Prostate gland (tissue), 2 donors: ENCODE measurements at regions not wholly inside any gene's neighbourhood (a gene's known extent, or its start where the extent isn't known, plus 50 kb on each side); places are given as distances from the start of the nearest gene placed in this dataset.

Source experiments
- DNase-seq: peaks from one replicate; pipeline ENCODE4 v3.0.0-alpha.2; 2019; ENCODE audit warnings: low spot score
- H3K27ac ChIP-seq, 2 donors: fragments of 200-600 bp; sonication (generic); 2 replicates each; pipeline ENCODE4 v1.5.1; 2017 to 2019
- H3K27me3 ChIP-seq: fragments of 200-600 bp; sonication (generic); replicated peaks from 2 replicates; pipeline ENCODE4 v1.5.1; 2019; ENCODE audit not compliant: insufficient read depth
- H3K36me3 ChIP-seq, 2 donors: fragments of 200-600 bp; sonication (generic); 1 replicate in 1 of 2; 2 replicates in 1 of 2; pipeline versions ENCODE4 v1.5.1 to v1.8.1; 2017 to 2019
- H3K4me1 ChIP-seq: fragments of 200-600 bp; sonication (generic); replicated peaks from 2 replicates; pipeline ENCODE4 v1.5.1; 2019
- H3K4me3 ChIP-seq, 2 donors: fragments of 200-600 bp; sonication (generic); 2 replicates each; pipeline ENCODE4 v1.5.1; 2017 to 2019
- H3K9me3 ChIP-seq: fragments of 200-600 bp; sonication (generic); 2 replicates; pipeline ENCODE4 v1.5.1; 2017
- CTCF ChIP-seq, 4 experiments: fragments of 200-600 bp in 2 of 4; fragments of 450-650 bp in 2 of 4; sonication (generic) in 2 of 4; IDR thresholded peaks; 1 replicate in 3 of 4; 2 replicates in 1 of 4; pipeline ENCODE4 v1.5.1; 2016 to 2019; ENCODE audit warnings: antibody characterized with exemption in 4 of 4, mild to moderate bottlenecking in 2 of 4, moderate library complexity in 2 of 4
- POLR2A ChIP-seq: fragments of 450-650 bp; IDR thresholded peaks from one replicate; pipeline ENCODE4 v1.6.1; 2016; ENCODE audit warnings: antibody characterized with exemption, mild to moderate bottlenecking
- POLR2AphosphoS5 ChIP-seq: sonication (generic); formaldehyde crosslinking; IDR thresholded peaks from one replicate; pipeline ENCODE4 v1.6.1; 2017; ENCODE audit warnings: antibody characterized with exemption
- WGBS: methylation state at CpG from one replicate; pipeline ENCODE4 v1.1.5; 2018; 5-methylcytosine and 5-hydroxymethylcytosine counted together
- intact Hi-C: fragments of 100-400 bp; cut with DNase I; formaldehyde crosslinking; loops from one replicate; pipeline ENCODE4 v1.14.2; 2022

- H3K27me3 ChIP-seq, result no peaks in the 10 kb centered on the region
- no peak for TF ChIP-seq POLR2AphosphoS5
- no peak for TF ChIP-seq POLR2A
- no peak for TF ChIP-seq CTCF (IDR thresholded peaks at IDR 0.05)
- H3K36me3 ChIP-seq, result no peaks in the 10 kb centered on the region
- no peaks in the 10 kb centered on the region for H3K4me1 ChIP-seq
- intact Hi-C loops, result no loop called here
- H3K9me3 ChIP-seq, result no peaks in the 10 kb centered on the region
- no peak for DNase-seq
- H3K4me3 ChIP-seq, result no peak overlapping the region
- no peak overlapping the region for H3K27ac ChIP-seq
Measured at GRCh38 chr6:112450663-112451062, 103.5 kb downstream of the RFPL4B start.

- Histone ChIP-seq H3K27ac (no peak overlapping the region), H3K4me1 (no peaks in the 10 kb centered on the region), H3K36me3 (no peaks in the 10 kb centered on the region), H3K9me3 (no peaks in the 10 kb centered on the region), H3K4me3 (no peak overlapping the region), H3K27me3 (no peaks in the 10 kb centered on the region)
- DNase-seq, result no peak
- WGBS, result 77% methylated on average over 1 of the region's 1 CpG
- TF ChIP-seq POLR2AphosphoS5 (no peak), POLR2A (no peak), CTCF (IDR thresholded peaks at IDR 0.05) (no peak)
- intact Hi-C loops, result no loop called here
Measured at GRCh38 chr6:112457886-112458285, 110.8 kb downstream of the RFPL4B start.

GRCh38 chr6:112459758-112460304, 112.7 kb downstream of the RFPL4B start:
- Histone ChIP-seq H3K27me3 (no peaks in the 10 kb centered on the region), H3K36me3 (no peaks in the 10 kb centered on the region), H3K9me3 (no peaks in the 10 kb centered on the region), H3K27ac (no peak overlapping the region), H3K4me3 (no peak overlapping the region), H3K4me1 (no peaks in the 10 kb centered on the region)
- intact Hi-C loops, result no loop called here
- WGBS, result 33% methylated on average over 2 of the region's 2 CpGs
- TF ChIP-seq POLR2A, result no peak
- no peak for DNase-seq

GRCh38 chr6:112464901-112465665, 118.0 kb downstream of the RFPL4B start:
- H3K9me3 ChIP-seq, result no peaks in the 10 kb centered on the region
- WGBS, result 65% methylated on average over 8 of the region's 8 CpGs
- intact Hi-C loops, result no loop called here
- no peak overlapping the region for H3K4me3 ChIP-seq
- H3K27me3 ChIP-seq, result no peaks in the 10 kb centered on the region
- no peaks in the 10 kb centered on the region for H3K36me3 ChIP-seq
- no peak for TF ChIP-seq CTCF (IDR thresholded peaks at IDR 0.05)
- no peak for TF ChIP-seq POLR2AphosphoS5
- no peak for TF ChIP-seq POLR2A
- no peaks in the 10 kb centered on the region for H3K4me1 ChIP-seq
- DNase-seq, result no peak
- no peak overlapping the region for H3K27ac ChIP-seq

GRCh38 chr6:112466373-112467151, 119.4 kb downstream of the RFPL4B start:
- no peak for TF ChIP-seq POLR2A
- no peak for TF ChIP-seq CTCF (IDR thresholded peaks at IDR 0.05)
- no peak for TF ChIP-seq POLR2AphosphoS5
- H3K9me3 ChIP-seq, result no peaks in the 10 kb centered on the region
- no peaks in the 10 kb centered on the region for H3K4me1 ChIP-seq
- intact Hi-C loops, result no loop called here
- no peak for DNase-seq
- no peaks in the 10 kb centered on the region for H3K27me3 ChIP-seq
- H3K36me3 ChIP-seq, result no peaks in the 10 kb centered on the region
- no peak overlapping the region for H3K27ac ChIP-seq
- WGBS, result 58% methylated on average over 1 of the region's 1 CpG
- H3K4me3 ChIP-seq, result no peak overlapping the region
